Keratinocyte (primary cell): ENCODE measurements at regions not wholly inside any gene's neighbourhood (a gene's known extent, or its start where the extent isn't known, plus 50 kb on each side); places are given as distances from the start of the nearest gene placed in this dataset.

Source experiments
- DNase-seq: peaks from one replicate; pipeline ENCODE4 v3.0.0-alpha.2; 2011; ENCODE audit warnings: low read depth, missing footprints, low spot score
- FAIRE-seq: peaks from 2 replicates; lab custom pipeline; 2011; peaks lifted over from hg19 to GRCh38; lab: Jason Lieb, UNC
- H2AFZ ChIP-seq: 2 replicates; pipeline ENCODE4 v1.6.0; 2012; ENCODE audit warnings: low read length, control low read depth, inconsistent platforms; ENCODE audit not compliant: control insufficient read depth
- H3K27ac ChIP-seq: 2 replicates; pipeline ENCODE4 v1.5.1; 2011; ENCODE audit warnings: low read length; ENCODE audit not compliant: control insufficient read depth, insufficient read depth
- H3K27me3 ChIP-seq: 3 replicates; pipeline ENCODE4 v1.6.0; 2011; ENCODE audit warnings: low read length; ENCODE audit not compliant: control insufficient read depth, insufficient read depth; ENCODE audit errors: extremely low read depth
- H3K36me3 ChIP-seq, 2 experiments: 2 replicates in 1 of 2; 3 replicates in 1 of 2; pipeline ENCODE4 v1.5.1; 2011; ENCODE audit warnings: low read length in 2 of 2, mild to moderate bottlenecking in 1 of 2; ENCODE audit not compliant: control insufficient read depth in 2 of 2, insufficient read depth in 2 of 2; ENCODE audit errors: extremely low read depth in 1 of 2
- H3K4me1 ChIP-seq: 3 replicates; pipeline ENCODE4 v1.5.1; 2011; ENCODE audit warnings: low read length; ENCODE audit not compliant: control insufficient read depth, insufficient read depth; ENCODE audit errors: extremely low read depth
- H3K4me2 ChIP-seq: 3 replicates; pipeline ENCODE4 v1.6.0; 2011; ENCODE audit warnings: low read depth, low read length; ENCODE audit not compliant: control insufficient read depth, insufficient read depth; ENCODE audit errors: extremely low read depth
- H3K4me3 ChIP-seq, 3 experiments: fragments of 200-600 bp in 1 of 3; sonication (generic) in 1 of 3; 2 replicates in 2 of 3; 3 replicates in 1 of 3; pipeline ENCODE4 v1.5.1; 2011 to 2016; ENCODE audit warnings: low read length in 3 of 3, mild to moderate bottlenecking in 3 of 3, control low read depth in 2 of 3, inconsistent platforms in 1 of 3, low read depth in 1 of 3, mixed read lengths in 1 of 3, mixed run types in 1 of 3, moderate library complexity in 1 of 3; ENCODE audit not compliant: control insufficient read depth in 2 of 3, insufficient read depth in 2 of 3; ENCODE audit errors: extremely low read depth in 1 of 3
- H3K79me2 ChIP-seq: 2 replicates; pipeline ENCODE4 v1.6.0; 2012; ENCODE audit warnings: low read length; ENCODE audit not compliant: control insufficient read depth, insufficient read depth
- H3K9ac ChIP-seq: 3 replicates; pipeline ENCODE4 v1.6.0; 2011; ENCODE audit warnings: low read length; ENCODE audit not compliant: control insufficient read depth, insufficient read depth; ENCODE audit errors: extremely low read depth
- H3K9me1 ChIP-seq: 3 replicates; pipeline ENCODE4 v1.6.0; 2011; ENCODE audit warnings: low read length; ENCODE audit not compliant: control insufficient read depth, insufficient read depth; ENCODE audit errors: extremely low read depth
- H3K9me3 ChIP-seq: 2 replicates; pipeline ENCODE4 v1.5.1; 2012; ENCODE audit warnings: low read depth, low read length; ENCODE audit not compliant: control insufficient read depth
- H4K20me1 ChIP-seq: 3 replicates; pipeline ENCODE4 v1.6.0; 2011; ENCODE audit warnings: low read length; ENCODE audit not compliant: control insufficient read depth, insufficient read depth; ENCODE audit errors: extremely low read depth
- EZH2 ChIP-seq: IDR thresholded peaks from one replicate; pipeline ENCODE4 v1.6.1; 2012; ENCODE audit warnings: inconsistent platforms, mild to moderate bottlenecking, low read length, moderate library complexity
- dilution Hi-C: fragments of 300-500 bp; cut with MboI; formaldehyde crosslinking; loops from one replicate; pipeline ENCODE4 v1.7.0; 2020; ENCODE audit warnings: low sequenced_read_pairs; ENCODE audit not compliant: extremely low pct_ligation_motif_present
- TF ChIP-seq, protein P1 (sequence below), 3 experiments: IDR thresholded peaks in 1 of 3; conservative IDR thresholded peaks in 1 of 3; optimal IDR thresholded peaks in 1 of 3; 2 replicates in 2 of 3; 3 replicates in 1 of 3; pipeline versions ENCODE3 to v1.5.1; 2011; ENCODE audit warnings: low read length in 3 of 3, mild to moderate bottlenecking in 3 of 3, moderate library complexity in 2 of 3, control low read depth in 1 of 3, inconsistent platforms in 1 of 3; ENCODE audit not compliant: insufficient read depth in 2 of 3; ENCODE audit errors: extremely low read depth in 1 of 3

DNA sequence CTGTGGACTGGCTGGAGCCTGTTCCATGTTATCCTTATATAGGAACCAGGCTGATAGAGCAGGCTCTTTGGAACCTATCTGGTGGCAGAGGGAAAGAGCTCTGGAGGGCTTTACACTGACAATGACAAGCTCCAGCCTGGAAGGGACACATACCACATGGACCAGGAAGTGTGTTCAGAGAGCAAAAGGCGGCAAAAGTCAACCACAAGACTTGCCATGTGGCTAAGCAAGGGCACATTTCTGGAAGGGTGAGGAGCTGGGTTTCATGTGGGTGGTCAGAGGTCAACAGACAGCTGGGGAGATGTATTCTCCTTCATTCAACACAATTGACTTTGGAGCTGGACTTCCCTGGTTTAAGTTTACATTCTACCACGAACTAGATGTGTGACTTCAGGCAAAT is 325.2 kb downstream of the DYSF start:
- H3K36me3 ChIP-seq = no peaks in the 10 kb centered on the region
- no peaks in the 10 kb centered on the region for H4K20me1 ChIP-seq
- FAIRE-seq = no peak
- no peaks in the 10 kb centered on the region for H3K9me3 ChIP-seq
- no peak overlapping the region for H3K9ac ChIP-seq
- TF ChIP-seq, protein P1, sequence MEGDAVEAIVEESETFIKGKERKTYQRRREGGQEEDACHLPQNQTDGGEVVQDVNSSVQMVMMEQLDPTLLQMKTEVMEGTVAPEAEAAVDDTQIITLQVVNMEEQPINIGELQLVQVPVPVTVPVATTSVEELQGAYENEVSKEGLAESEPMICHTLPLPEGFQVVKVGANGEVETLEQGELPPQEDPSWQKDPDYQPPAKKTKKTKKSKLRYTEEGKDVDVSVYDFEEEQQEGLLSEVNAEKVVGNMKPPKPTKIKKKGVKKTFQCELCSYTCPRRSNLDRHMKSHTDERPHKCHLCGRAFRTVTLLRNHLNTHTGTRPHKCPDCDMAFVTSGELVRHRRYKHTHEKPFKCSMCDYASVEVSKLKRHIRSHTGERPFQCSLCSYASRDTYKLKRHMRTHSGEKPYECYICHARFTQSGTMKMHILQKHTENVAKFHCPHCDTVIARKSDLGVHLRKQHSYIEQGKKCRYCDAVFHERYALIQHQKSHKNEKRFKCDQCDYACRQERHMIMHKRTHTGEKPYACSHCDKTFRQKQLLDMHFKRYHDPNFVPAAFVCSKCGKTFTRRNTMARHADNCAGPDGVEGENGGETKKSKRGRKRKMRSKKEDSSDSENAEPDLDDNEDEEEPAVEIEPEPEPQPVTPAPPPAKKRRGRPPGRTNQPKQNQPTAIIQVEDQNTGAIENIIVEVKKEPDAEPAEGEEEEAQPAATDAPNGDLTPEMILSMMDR (optimal IDR thresholded peaks at IDR 0.05 in 1 of 3, IDR thresholded peaks at IDR 0.05 in 1 of 3, conservative IDR thresholded peaks at IDR 0.05 in 1 of 3; ENCODE audit: extremely low read depth in 1 of 3, insufficient read depth in 2 of 3, low read length in 3 of 3) = no peak
- TF ChIP-seq EZH2 = no peak
- dilution Hi-C loops = no loop called here
- DNase-seq = no peak
- no peaks in the 10 kb centered on the region for H3K79me2 ChIP-seq
- peaks cover 11% of the 10 kb centered on the region for H3K27me3 ChIP-seq
- H2AFZ ChIP-seq = no peak overlapping the region
- H3K4me3 ChIP-seq = no peak overlapping the region
- H3K9me1 ChIP-seq = no peaks in the 10 kb centered on the region
- H3K4me2 ChIP-seq = no peak overlapping the region
- no peak overlapping the region for H3K27ac ChIP-seq
- H3K4me1 ChIP-seq = no peaks in the 10 kb centered on the region

DNA sequence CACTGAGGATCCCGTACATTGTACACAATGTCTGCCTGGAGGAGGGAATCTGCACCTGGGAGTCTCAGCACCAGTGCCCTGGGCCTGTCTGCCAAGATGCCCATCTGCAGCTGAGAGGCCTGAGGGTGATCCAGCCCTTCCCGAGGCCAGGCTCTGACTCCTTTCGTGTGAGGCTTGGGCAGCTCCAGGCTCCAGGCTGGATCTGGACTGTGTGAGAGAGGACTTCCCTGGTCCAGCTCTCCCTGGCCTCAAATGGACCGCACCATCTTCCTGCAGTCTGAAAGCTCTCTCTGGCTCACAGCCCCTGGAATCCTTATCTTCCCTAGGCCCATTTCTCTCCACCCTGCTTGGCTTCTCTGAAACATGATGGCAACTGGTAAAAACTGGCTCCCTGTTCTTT is 324.6 kb downstream of the DYSF start:
- peaks cover 11% of the 10 kb centered on the region for H3K27me3 ChIP-seq
- no peak overlapping the region for H3K4me3 ChIP-seq
- FAIRE-seq = no peak
- H3K36me3 ChIP-seq = no peaks in the 10 kb centered on the region
- no peak overlapping the region for H2AFZ ChIP-seq
- no peak overlapping the region for H3K4me2 ChIP-seq
- H4K20me1 ChIP-seq = no peaks in the 10 kb centered on the region
- DNase-seq = no peak
- no peaks in the 10 kb centered on the region for H3K9me3 ChIP-seq
- no peaks in the 10 kb centered on the region for H3K4me1 ChIP-seq
- H3K9ac ChIP-seq = no peak overlapping the region
- dilution Hi-C loops = no loop called here
- H3K27ac ChIP-seq = no peak overlapping the region
- TF ChIP-seq, protein P1 (optimal IDR thresholded peaks at IDR 0.05 in 1 of 3, IDR thresholded peaks at IDR 0.05 in 1 of 3, conservative IDR thresholded peaks at IDR 0.05 in 1 of 3; ENCODE audit: extremely low read depth in 1 of 3, insufficient read depth in 2 of 3, low read length in 3 of 3) = no peak
- no peak for TF ChIP-seq EZH2
- no peaks in the 10 kb centered on the region for H3K79me2 ChIP-seq
- H3K9me1 ChIP-seq = no peaks in the 10 kb centered on the region
